Common myeloid progenitor, CD34-positive (primary cell): ENCODE measurements at regions not wholly inside any gene's neighbourhood (a gene's known extent, or its start where the extent isn't known, plus 50 kb on each side); places are given as distances from the start of the nearest gene placed in this dataset.

Experiments
- CTCF ChIA-PET: fragments of 350-600 bp; sonication (Branson Sonifier 250); formaldehyde crosslinking; loops from one replicate; lab custom pipeline; 2021; ENCODE audit warnings: antibody characterized with exemption; lab: Charles Lee
- POLR2A ChIA-PET: fragments of 350-600 bp; sonication (Branson Sonifier 250); formaldehyde crosslinking; loops from one replicate; lab custom pipeline; 2021; ENCODE audit warnings: antibody characterized with exemption; lab: Charles Lee
- DNase-seq, 3 donors: peaks; one replicate each; pipeline versions ENCODE4 v3.0.0 to v3.0.0-alpha.2; 2013
- H3K27ac ChIP-seq, 2 experiments: 1 replicate in 1 of 2; 2 replicates in 1 of 2; pipeline ENCODE4 v1.7.0; 2013; ENCODE audit warnings: inconsistent platforms in 2 of 2, low read length in 2 of 2, mild to moderate bottlenecking in 2 of 2, low read depth in 1 of 2, moderate library complexity in 1 of 2; ENCODE audit not compliant: severe bottlenecking in 2 of 2, insufficient read depth in 1 of 2, poor library complexity in 1 of 2
- H3K27me3 ChIP-seq, 5 experiments: replicated peaks in 2 of 5; 1 replicate in 3 of 5; 2 replicates in 2 of 5; pipeline versions ENCODE4 v1.6.1 to v1.7.0; 2013; ENCODE audit warnings: low read length in 4 of 5, mild to moderate bottlenecking in 2 of 5, moderate library complexity in 2 of 5, inconsistent platforms in 1 of 5; ENCODE audit not compliant: insufficient read depth in 5 of 5, control insufficient read depth in 4 of 5
- H3K36me3 ChIP-seq, 4 experiments: 1 replicate in 2 of 4; 2 replicates in 2 of 4; pipeline versions ENCODE4 v1.6.1 to v1.7.0; 2013; ENCODE audit warnings: low read length in 3 of 4, control low read depth in 1 of 4, mild to moderate bottlenecking in 1 of 4; ENCODE audit not compliant: control insufficient read depth in 4 of 4, insufficient read depth in 4 of 4
- H3K4me1 ChIP-seq, 4 experiments: 1 replicate in 3 of 4; 2 replicates in 1 of 4; pipeline versions ENCODE4 v1.6.1 to v1.7.1; 2013; ENCODE audit warnings: low read length in 3 of 4, mild to moderate bottlenecking in 3 of 4, control low read depth in 1 of 4, inconsistent platforms in 1 of 4, moderate library complexity in 1 of 4; ENCODE audit not compliant: control insufficient read depth in 4 of 4, insufficient read depth in 4 of 4; ENCODE audit errors: control extremely low read depth in 1 of 4
- H3K4me3 ChIP-seq, 7 experiments: 1 replicate in 4 of 7; 2 replicates in 3 of 7; pipeline versions ENCODE4 v1.5.1 to v1.7.0; 2013; ENCODE audit warnings: mild to moderate bottlenecking in 7 of 7, low read length in 6 of 7, moderate library complexity in 6 of 7, inconsistent platforms in 2 of 7, low read depth in 2 of 7, control low read depth in 1 of 7; ENCODE audit not compliant: insufficient read depth in 4 of 7, control insufficient read depth in 1 of 7; ENCODE audit errors: extremely low read depth in 1 of 7
- H3K9me3 ChIP-seq, 5 experiments: 1 replicate in 4 of 5; 2 replicates in 1 of 5; pipeline versions ENCODE4 v1.6.1 to v1.7.1; 2013; ENCODE audit warnings: low read length in 4 of 5, mild to moderate bottlenecking in 2 of 5, inconsistent platforms in 1 of 5, low read depth in 1 of 5, moderate library complexity in 1 of 5; ENCODE audit not compliant: control insufficient read depth in 4 of 5, insufficient read depth in 2 of 5; ENCODE audit errors: control extremely low read depth in 1 of 5
- whole genome bisulfite sequencing: methylation state at CpG from one replicate; pipeline ENCODE4 v1.1.5; 2013; ENCODE audit not compliant: insufficient coverage; 5-methylcytosine and 5-hydroxymethylcytosine counted together

- H3K4me1 ChIP-seq, result no peaks in the 10 kb centered on the region
- H3K27ac ChIP-seq, result no peak overlapping the region
- ChIA-PET POLR2A (no interaction called here), CTCF (interaction anchor here (1.5 kb wide), 1 partner anchor 8 kb away, joined by 3 read pairs; no protein-coding TSS in a partner anchor)
- H3K9me3 ChIP-seq, result no peaks in the 10 kb centered on the region
- H3K27me3 ChIP-seq, result no peaks in the 10 kb centered on the region
- no peaks in the 10 kb centered on the region for H3K36me3 ChIP-seq
- H3K4me3 ChIP-seq, result no peak overlapping the region
- no peak for DNase-seq
- WGBS, result no CpG with 5 or more reads among the region's 1 CpG
These were observed 1315.8 kb downstream of the EFNB2 start for GRCh38 chr13:105219651-105220050.

DNA sequence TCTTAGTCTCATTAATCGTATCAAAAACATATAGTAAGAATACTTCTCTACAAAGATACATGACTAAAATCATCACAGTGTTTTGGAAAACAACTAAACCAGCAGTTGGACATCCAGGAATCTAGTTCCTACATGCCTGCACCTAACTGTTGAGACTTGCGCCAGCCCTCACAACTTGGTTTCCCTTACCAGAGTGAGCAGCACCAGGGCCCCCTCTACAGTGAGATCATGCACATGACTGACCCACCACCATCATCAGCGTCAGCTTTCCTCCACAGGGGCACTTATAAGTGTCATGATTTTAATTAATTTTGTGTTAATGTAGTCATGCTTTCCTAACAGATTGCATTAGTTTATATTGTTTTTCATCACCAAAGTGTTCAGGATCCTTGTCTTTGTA is 1322.0 kb downstream of the EFNB2 start:
- Histone ChIP-seq H3K4me1 (no peaks in the 10 kb centered on the region), H3K9me3 (no peaks in the 10 kb centered on the region)
- POLR2A ChIA-PET, result no interaction called here

GRCh38 chr13:105207572-105208293 is 1327.7 kb downstream of the EFNB2 start:
- no peak overlapping the region for H3K4me3 ChIP-seq
- H3K36me3 ChIP-seq, result no peaks in the 10 kb centered on the region
- ChIA-PET CTCF (no interaction called here), POLR2A (interaction anchor here (0.6 kb wide), 1 partner anchor 490 kb away, joined by 3 read pairs; no protein-coding TSS in a partner anchor)
- no peaks in the 10 kb centered on the region for H3K4me1 ChIP-seq
- H3K27ac ChIP-seq, result no peak overlapping the region
- no peaks in the 10 kb centered on the region for H3K27me3 ChIP-seq
- H3K9me3 ChIP-seq, result no peaks in the 10 kb centered on the region
- no peak for DNase-seq
- WGBS, result 100% methylated on average over 1 of the region's 4 CpGs

More for the DNA sequence above, 1322.0 kb downstream of the EFNB2 start:
- Histone ChIP-seq H3K27ac (no peak overlapping the region), H3K27me3 (no peaks in the 10 kb centered on the region), H3K4me3 (no peak overlapping the region), H3K36me3 (no peaks in the 10 kb centered on the region)
- CTCF ChIA-PET, result no interaction called here
- no peak for DNase-seq
- WGBS, result 97% methylated on average over 2 of the region's 3 CpGs

- Histone ChIP-seq H3K27me3 (no peaks in the 10 kb centered on the region), H3K9me3 (no peaks in the 10 kb centered on the region), H3K4me1 (no peaks in the 10 kb centered on the region), H3K4me3 (no peak overlapping the region), H3K36me3 (no peaks in the 10 kb centered on the region), H3K27ac (no peak overlapping the region)
- POLR2A ChIA-PET, result no interaction called here
- DNase-seq, result peak; percentile 29 to 56 (median 53)
- CTCF ChIA-PET, result interaction anchor here (0.7 to 1.5 kb wide), 8 partner anchors 9 to 1316 kb away, joined by 3 to 5 read pairs (median 3); no protein-coding TSS in a partner anchor
These were observed 1333.1 kb downstream of the EFNB2 start for GRCh38 chr13:105202354-105202753.

- 100% methylated on average over 1 of the region's 3 CpGs for WGBS
These were observed 1334.1 kb downstream of the EFNB2 start for GRCh38 chr13:105201351-105201750.

GRCh38 chr13:105200181-105200580 is 1335.3 kb downstream of the EFNB2 start:
- H3K9me3 ChIP-seq, result no peaks in the 10 kb centered on the region
- POLR2A ChIA-PET, result no interaction called here
- no peaks in the 10 kb centered on the region for H3K27me3 ChIP-seq
- CTCF ChIA-PET, result no interaction called here
- H3K27ac ChIP-seq, result no peak overlapping the region
- DNase-seq, result no peak
- no peak overlapping the region for H3K4me3 ChIP-seq
- no peaks in the 10 kb centered on the region for H3K36me3 ChIP-seq
- no CpG with 5 or more reads among the region's 4 CpGs for WGBS
- no peaks in the 10 kb centered on the region for H3K4me1 ChIP-seq

More at GRCh38 chr13:105201351-105201750, 1334.1 kb downstream of the EFNB2 start:
- Histone ChIP-seq H3K27me3 (no peaks in the 10 kb centered on the region), H3K4me1 (no peaks in the 10 kb centered on the region), H3K36me3 (no peaks in the 10 kb centered on the region), H3K27ac (no peak overlapping the region), H3K4me3 (no peak overlapping the region), H3K9me3 (no peaks in the 10 kb centered on the region)
- CTCF ChIA-PET, result no interaction called here
- DNase-seq, result no peak
- POLR2A ChIA-PET, result no interaction called here

DNA sequence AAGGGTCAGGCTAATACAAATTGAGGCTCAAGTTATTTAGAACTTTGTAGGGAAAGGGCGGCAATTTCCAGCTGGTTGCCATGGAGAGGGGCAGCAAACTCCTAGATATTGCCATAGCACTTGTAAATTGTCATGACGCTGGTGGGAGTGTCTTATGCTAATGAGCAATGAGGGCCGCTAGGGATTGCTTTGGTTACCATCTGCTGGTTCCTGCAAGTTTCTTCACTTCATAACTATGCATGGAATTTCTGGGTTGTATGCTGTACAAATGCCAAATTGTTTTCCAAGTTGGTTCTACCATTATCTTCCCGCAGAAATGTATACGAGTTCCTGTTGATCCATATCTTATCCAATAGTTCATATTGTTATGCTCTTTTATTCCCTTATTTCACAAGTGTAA is 1339.4 kb downstream of the EFNB2 start:
- H3K36me3 ChIP-seq, result no peaks in the 10 kb centered on the region
- POLR2A ChIA-PET, result no interaction called here
- WGBS, result 100% methylated on average over 2 of the region's 5 CpGs
- H3K27ac ChIP-seq, result no peak overlapping the region
- no peaks in the 10 kb centered on the region for H3K4me1 ChIP-seq
- H3K9me3 ChIP-seq, result no peaks in the 10 kb centered on the region
- no peak for DNase-seq
- H3K27me3 ChIP-seq, result no peaks in the 10 kb centered on the region
- CTCF ChIA-PET, result no interaction called here
- H3K4me3 ChIP-seq, result no peak overlapping the region
